Thyroid gland (tissue), 4 donors: ENCODE measurements at regions not wholly inside any gene's neighbourhood (a gene's known extent, or its start where the extent isn't known, plus 50 kb on each side); places are given as distances from the start of the nearest gene placed in this dataset.

Experiments used
- DNase-seq, 2 donors: peaks; one replicate each; pipeline ENCODE4 v3.0.0-alpha.2; 2019
- H3K27ac ChIP-seq, 3 donors: fragments of 200-600 bp; sonication (generic); 1 replicate in 2 of 3; 2 replicates in 1 of 3; pipeline ENCODE4 v1.5.1; 2016 to 2019; ENCODE audit warnings: mild to moderate bottlenecking in 1 of 3, moderate library complexity in 1 of 3
- H3K27me3 ChIP-seq: fragments of 200-600 bp; sonication (generic); one replicate; pipeline ENCODE4 v1.5.1; 2019
- H3K36me3 ChIP-seq, 2 donors: fragments of 200-600 bp; sonication (generic); one replicate each; pipeline ENCODE4 v1.5.1; 2016 to 2019
- H3K4me1 ChIP-seq, 2 donors: fragments of 200-600 bp; sonication (generic); one replicate each; pipeline ENCODE4 v1.5.1; 2017 to 2019
- H3K4me3 ChIP-seq, 3 donors: fragments of 200-600 bp; sonication (generic); replicated peaks in 1 of 3; 1 replicate in 2 of 3; 2 replicates in 1 of 3; pipeline ENCODE4 v1.5.1; 2016; ENCODE audit warnings: mild to moderate bottlenecking in 1 of 3
- H3K9me3 ChIP-seq: fragments of 200-600 bp; sonication (generic); one replicate; pipeline ENCODE4 v1.5.1; 2017
- CTCF ChIP-seq, 6 experiments: fragments of 200-600 bp in 3 of 6; fragments of 450-650 bp in 3 of 6; sonication (generic) in 3 of 6; IDR thresholded peaks; one replicate each; pipeline ENCODE4 v1.5.1; 2016 to 2019; ENCODE audit warnings: antibody characterized with exemption in 6 of 6, mild to moderate bottlenecking in 2 of 6, inconsistent platforms in 1 of 6, moderate library complexity in 1 of 6
- POLR2A ChIP-seq, 2 donors: fragments of 450-650 bp; IDR thresholded peaks; one replicate each; pipeline ENCODE4 v1.6.1; 2017; ENCODE audit warnings: antibody characterized with exemption in 2 of 2, mild to moderate bottlenecking in 2 of 2, moderate library complexity in 1 of 2
- WGBS, 2 donors: methylation state at CpG; one replicate each; pipeline ENCODE4 v1.1.5; 2017; 5-methylcytosine and 5-hydroxymethylcytosine counted together
- intact Hi-C: fragments of 100-400 bp; cut with DNase I; formaldehyde crosslinking; loops from one replicate; pipeline ENCODE4 v1.15.1; 2023

GRCh38 chr2:75415111-75415626, 145.6 kb downstream of the EVA1A start:
- H3K27ac ChIP-seq: no peak overlapping the region
- WGBS, 2 donors: 82 to 84% methylated on average over 4 of the region's 4 CpGs
- H3K27me3 ChIP-seq: no peaks in the 10 kb centered on the region
- H3K9me3 ChIP-seq: no peaks in the 10 kb centered on the region
- no peak overlapping the region for H3K4me3 ChIP-seq
- intact Hi-C loops: no loop called here
- no peaks in the 10 kb centered on the region for H3K36me3 ChIP-seq
- no peak for TF ChIP-seq CTCF (IDR thresholded peaks at IDR 0.05)
- TF ChIP-seq POLR2A (IDR thresholded peaks at IDR 0.05): no peak
- no peaks in the 10 kb centered on the region for H3K4me1 ChIP-seq
- DNase-seq: no peak

GRCh38 chr2:75411574-75411973, 149.2 kb downstream of the EVA1A start:
- Histone ChIP-seq H3K27me3 (no peaks in the 10 kb centered on the region), H3K4me1 (no peaks in the 10 kb centered on the region), H3K27ac (no peak overlapping the region), H3K36me3 (no peaks in the 10 kb centered on the region), H3K4me3 (no peak overlapping the region), H3K9me3 (no peaks in the 10 kb centered on the region)
- DNase-seq: no peak
- WGBS, 2 donors: 62% methylated on average over 2 of the region's 2 CpGs
- TF ChIP-seq CTCF (IDR thresholded peaks at IDR 0.05) (no peak), POLR2A (IDR thresholded peaks at IDR 0.05) (no peak)
- intact Hi-C loops: no loop called here

GRCh38 chr2:75410702-75411101, 150.0 kb downstream of the EVA1A start:
- Histone ChIP-seq H3K27ac (no peak overlapping the region), H3K36me3 (no peaks in the 10 kb centered on the region), H3K9me3 (no peaks in the 10 kb centered on the region), H3K27me3 (no peaks in the 10 kb centered on the region), H3K4me3 (no peak overlapping the region), H3K4me1 (no peaks in the 10 kb centered on the region)
- no peak for TF ChIP-seq CTCF (IDR thresholded peaks at IDR 0.05)
- TF ChIP-seq POLR2A (IDR thresholded peaks at IDR 0.05): no peak
- intact Hi-C loops: no loop called here
- DNase-seq: no peak

GRCh38 chr2:75408771-75409170, 152.0 kb downstream of the EVA1A start:
- no peak overlapping the region for H3K4me3 ChIP-seq
- no peaks in the 10 kb centered on the region for H3K36me3 ChIP-seq
- no peaks in the 10 kb centered on the region for H3K9me3 ChIP-seq
- H3K27me3 ChIP-seq: no peaks in the 10 kb centered on the region
- no peak for TF ChIP-seq CTCF (IDR thresholded peaks at IDR 0.05)
- TF ChIP-seq POLR2A (IDR thresholded peaks at IDR 0.05): no peak
- no peak for DNase-seq
- intact Hi-C loops: loop anchor here (5.0 kb wide), 1 partner anchor 486 kb away; no protein-coding TSS in a partner anchor
- no peak overlapping the region for H3K27ac ChIP-seq
- H3K4me1 ChIP-seq: no peaks in the 10 kb centered on the region

GRCh38 chr2:75407038-75407530, 153.7 kb downstream of the EVA1A start:
- Histone ChIP-seq H3K9me3 (no peaks in the 10 kb centered on the region), H3K27ac (no peak overlapping the region), H3K4me1 (no peaks in the 10 kb centered on the region), H3K36me3 (no peaks in the 10 kb centered on the region), H3K27me3 (no peaks in the 10 kb centered on the region), H3K4me3 (no peak overlapping the region)
- no peak for TF ChIP-seq POLR2A (IDR thresholded peaks at IDR 0.05)
- TF ChIP-seq CTCF (IDR thresholded peaks at IDR 0.05): no peak
- no peak for DNase-seq
- 69 to 73% methylated on average over 3 of the region's 3 CpGs for WGBS, 2 donors
- intact Hi-C loops: loop anchor here (5.0 kb wide), 1 partner anchor 485 kb away; no protein-coding TSS in a partner anchor
